Ovary (tissue), 7 donors: ENCODE measurements at regions not wholly inside any gene's neighbourhood (a gene's known extent, or its start where the extent isn't known, plus 50 kb on each side); places are given as distances from the start of the nearest gene placed in this dataset.

ENCODE experiments used
- DNase-seq, 5 donors: peaks; one replicate each; pipeline ENCODE4 v3.0.0-alpha.2; 2019 to 2020
- H3K27ac ChIP-seq, 2 donors: fragments of 200-600 bp; one replicate each; pipeline versions ENCODE4 v1.5.1 to v1.8.0; 2019 to 2022
- H3K27me3 ChIP-seq: fragments of 200-600 bp; one replicate; pipeline ENCODE4 v1.8.0; 2022
- H3K36me3 ChIP-seq: fragments of 200-600 bp; sonication (generic); one replicate; pipeline ENCODE4 v1.5.1; 2019
- H3K4me1 ChIP-seq: one replicate; pipeline ENCODE4 v1.8.1; 2013; ENCODE audit warnings: mild to moderate bottlenecking, moderate library complexity; ENCODE audit not compliant: insufficient read depth
- H3K4me3 ChIP-seq: fragments of 200-600 bp; sonication (generic); one replicate; pipeline ENCODE4 v1.5.1; 2017
- H3K9me3 ChIP-seq, 2 donors: fragments of 200-600 bp in 1 of 2; sonication (generic) in 1 of 2; one replicate each; pipeline versions ENCODE4 v1.5.1 to v1.8.1; 2013 to 2019; ENCODE audit warnings: mild to moderate bottlenecking in 1 of 2, moderate library complexity in 1 of 2
- CTCF ChIP-seq, 3 donors: fragments of 450-650 bp in 2 of 3; fragments of 200-600 bp in 1 of 3; IDR thresholded peaks; one replicate each; pipeline versions ENCODE4 v1.5.1 to v1.8.0; 2016 to 2022; ENCODE audit warnings: antibody characterized with exemption in 3 of 3, mild to moderate bottlenecking in 1 of 3
- EP300 ChIP-seq: sonication (generic); formaldehyde crosslinking; IDR thresholded peaks from one replicate; pipeline ENCODE4 v1.6.1; 2017; ENCODE audit warnings: antibody characterized with exemption
- POLR2A ChIP-seq: fragments of 450-650 bp; IDR thresholded peaks from one replicate; pipeline ENCODE4 v1.6.1; 2017; ENCODE audit warnings: antibody characterized with exemption, mild to moderate bottlenecking, moderate library complexity
- WGBS, 3 donors: extraction: QIAGEN DNeasy Blood & Tissue Kit in 1 of 3; methylation state at CpG; one replicate each; pipeline versions ENCODE4 v1.1.5 to v1.1.7; 2013 to 2017; 5-methylcytosine and 5-hydroxymethylcytosine counted together
- intact Hi-C, 4 donors: fragments of 100-400 bp; cut with DNase I; formaldehyde crosslinking; loops; one replicate each; pipeline versions ENCODE4 v1.11.0 to v1.15.1; 2022 to 2023
- donor health status: DM: no; HTN: no; CAD: no; lungs with moderate emphysema.
- donor health status: DM: no; HTN: no; CAD: no.
- donor health status: Bipolar disorder and iron deficiency.
- donor health status: DM: no; HTN: no; CAD: no.
- donor health status: DM: yes; HTN: yes; CAD: no.

- no peaks in the 10 kb centered on the region for H3K36me3 ChIP-seq
- DNase-seq: no peak
- no peaks in the 10 kb centered on the region for H3K27me3 ChIP-seq
- TF ChIP-seq CTCF (IDR thresholded peaks at IDR 0.05): no peak
- TF ChIP-seq POLR2A: no peak
- no peak for TF ChIP-seq EP300
- H3K9me3 ChIP-seq: no peaks in the 10 kb centered on the region
- intact Hi-C loops: no loop called here
- no peaks in the 10 kb centered on the region for H3K4me1 ChIP-seq
- H3K27ac ChIP-seq: no peak overlapping the region
- H3K4me3 ChIP-seq: no peak overlapping the region
Observed at GRCh38 chr6:130622142-130622541, 205.1 kb upstream of the SMLR1 start.

- Histone ChIP-seq H3K9me3 (no peaks in the 10 kb centered on the region), H3K4me1 (no peaks in the 10 kb centered on the region), H3K27ac (no peak overlapping the region), H3K27me3 (no peaks in the 10 kb centered on the region), H3K36me3 (no peaks in the 10 kb centered on the region), H3K4me3 (no peak overlapping the region)
- intact Hi-C loops: no loop called here
- WGBS, 3 donors: 83 to 92% (median 87%) methylated on average over 2 of the region's 2 CpGs
- no peak for DNase-seq
- TF ChIP-seq EP300 (no peak), POLR2A (no peak), CTCF (IDR thresholded peaks at IDR 0.05) (no peak)
Observed at GRCh38 chr6:130624046-130624445, 203.2 kb upstream of the SMLR1 start.

DNA sequence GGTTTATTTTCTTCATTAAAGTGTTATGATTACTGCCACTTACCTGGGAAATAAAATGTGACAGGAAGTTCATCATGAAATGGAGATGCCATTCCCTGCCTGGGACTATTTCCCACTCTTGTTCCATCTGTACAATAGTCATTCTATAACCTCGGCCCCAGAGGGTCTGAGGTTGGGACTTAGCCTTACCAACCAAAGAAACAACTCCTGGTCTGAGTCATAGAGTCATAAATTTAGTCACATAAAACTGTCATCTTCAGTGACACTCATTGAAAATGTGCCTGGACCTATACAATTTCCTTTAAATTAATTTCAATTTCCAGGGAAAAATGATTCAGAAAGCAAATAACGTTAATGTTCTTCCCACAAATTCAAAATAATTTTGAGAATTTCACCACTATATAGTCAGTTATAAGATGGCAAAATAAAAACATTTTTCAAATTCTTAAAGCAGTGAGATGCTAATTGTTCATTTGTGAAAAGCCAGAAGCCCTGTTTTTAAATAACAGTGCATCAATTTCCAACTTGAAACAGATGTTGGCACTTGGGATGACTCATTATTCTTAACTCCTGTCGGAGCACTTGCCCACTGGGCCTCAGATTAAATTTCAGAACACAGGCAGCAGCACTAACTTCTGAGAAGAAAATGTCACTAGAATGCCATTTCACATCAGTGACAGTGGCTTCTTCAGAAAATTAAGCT is 201.2 kb upstream of the SMLR1 start:
- TF ChIP-seq EP300 (no peak), CTCF (IDR thresholded peaks at IDR 0.05) (no peak), POLR2A (no peak)
- H3K9me3 ChIP-seq: no peaks in the 10 kb centered on the region
- DNase-seq: no peak
- H3K4me1 ChIP-seq: no peaks in the 10 kb centered on the region
- intact Hi-C loops: no loop called here
- no peak overlapping the region for H3K27ac ChIP-seq
- H3K36me3 ChIP-seq: no peaks in the 10 kb centered on the region
- WGBS, 3 donors: 40 to 46% (median 41%) methylated on average over 3 of the region's 3 CpGs
- H3K27me3 ChIP-seq: no peaks in the 10 kb centered on the region
- no peak overlapping the region for H3K4me3 ChIP-seq

GRCh38 chr6:130628862-130629261 is 198.3 kb upstream of the SMLR1 start:
- intact Hi-C loops: no loop called here
- no peak for DNase-seq
- TF ChIP-seq POLR2A (no peak), CTCF (IDR thresholded peaks at IDR 0.05) (no peak), EP300 (no peak)
- no peaks in the 10 kb centered on the region for H3K36me3 ChIP-seq
- no peaks in the 10 kb centered on the region for H3K4me1 ChIP-seq
- H3K9me3 ChIP-seq: no peaks in the 10 kb centered on the region
- 92 to 95% (median 93%) methylated on average over 4 of the region's 4 CpGs for WGBS, 3 donors
- no peak overlapping the region for H3K4me3 ChIP-seq
- no peaks in the 10 kb centered on the region for H3K27me3 ChIP-seq
- no peak overlapping the region for H3K27ac ChIP-seq
